Loucy (cell line): ENCODE measurements at regions not wholly inside any gene's neighbourhood (a gene's known extent, or its start where the extent isn't known, plus 50 kb on each side); places are given as distances from the start of the nearest gene placed in this dataset.

ENCODE experiments used
- H2AFZ ChIP-seq: fragments of 200-600 bp; sonication (generic); 2 replicates; pipeline ENCODE4 v1.6.0; 2016; ENCODE audit warnings: antibody characterized with exemption, mild to moderate bottlenecking, low read length, moderate library complexity
- H3F3A ChIP-seq: fragments of 200-600 bp; 2 replicates; pipeline ENCODE4 v1.6.0; 2016; ENCODE audit warnings: antibody characterized with exemption, low read depth, mild to moderate bottlenecking
- H3K27me3 ChIP-seq: fragments of 200-600 bp; sonication (generic); 2 replicates; pipeline ENCODE4 v1.6.1; 2014; ENCODE audit warnings: low read length, mild to moderate bottlenecking; ENCODE audit not compliant: insufficient read depth, poor library complexity, severe bottlenecking
- H3K36me3 ChIP-seq: fragments of 200-600 bp; sonication (generic); 2 replicates; pipeline ENCODE4 v1.6.1; 2016; ENCODE audit warnings: low read length; ENCODE audit not compliant: insufficient read depth
- H3K4me1 ChIP-seq: fragments of 200-600 bp; sonication (generic); 2 replicates; pipeline ENCODE4 v1.5.1; 2014; ENCODE audit warnings: low read length, mild to moderate bottlenecking; ENCODE audit not compliant: insufficient read depth, poor library complexity, severe bottlenecking
- H3K4me2 ChIP-seq: fragments of 200-600 bp; sonication (generic); 2 replicates; pipeline ENCODE4 v1.6.0; 2014; ENCODE audit warnings: antibody characterized with exemption, low read length, low read depth, mild to moderate bottlenecking; ENCODE audit not compliant: poor library complexity, severe bottlenecking
- H3K4me3 ChIP-seq: fragments of 200-600 bp; sonication (generic); 2 replicates; pipeline ENCODE4 v1.5.1; 2014; ENCODE audit warnings: low read length, mild to moderate bottlenecking, mixed read lengths; ENCODE audit not compliant: poor library complexity, severe bottlenecking
- H3K79me2 ChIP-seq: fragments of 200-600 bp; sonication (generic); 2 replicates; pipeline ENCODE4 v1.6.1; 2014; ENCODE audit warnings: low read length; ENCODE audit not compliant: insufficient read depth
- H3K9ac ChIP-seq: fragments of 200-600 bp; sonication (generic); 2 replicates; pipeline ENCODE4 v1.6.0; 2014; ENCODE audit warnings: mild to moderate bottlenecking, low read depth, low read length, moderate library complexity; ENCODE audit not compliant: poor library complexity, severe bottlenecking
- H3K9me2 ChIP-seq: fragments of 200-600 bp; sonication (generic); replicated peaks from 2 replicates; pipeline ENCODE4 v1.6.1; 2016; ENCODE audit warnings: low read depth, low read length, mixed read lengths
- H3K9me3 ChIP-seq: fragments of 200-600 bp; sonication (generic); 2 replicates; pipeline ENCODE4 v1.6.1; 2014; ENCODE audit warnings: mild to moderate bottlenecking, antibody characterized with exemption, low read length, low read depth; ENCODE audit not compliant: insufficient read depth
- H4K20me1 ChIP-seq: fragments of 200-600 bp; sonication (generic); 2 replicates; pipeline ENCODE4 v1.6.0; 2014; ENCODE audit warnings: antibody characterized with exemption, low read length, mild to moderate bottlenecking; ENCODE audit not compliant: insufficient read depth, poor library complexity, severe bottlenecking
- CTCF ChIP-seq: fragments of 200-600 bp; sonication (generic); conservative IDR thresholded peaks from 2 replicates; pipeline ENCODE4 v1.5.1; 2014; ENCODE audit warnings: mild to moderate bottlenecking, antibody characterized with exemption, low read length
- EZH2phosphoT487 ChIP-seq: fragments of 200-600 bp; IDR thresholded peaks from 2 replicates; pipeline ENCODE4 v1.6.1; 2018; ENCODE audit warnings: antibody characterized with exemption, mild to moderate bottlenecking, moderate library complexity, borderline replicate concordance

GRCh38 chr11:30089921-30090320 lies 73.1 kb upstream of the KCNA4 start:
- Histone ChIP-seq H3K9me3 (no peaks in the 10 kb centered on the region), H3K9ac (no peak overlapping the region), H3K36me3 (no peaks in the 10 kb centered on the region), H4K20me1 (no peaks in the 10 kb centered on the region), H3K4me3 (no peak overlapping the region), H2AFZ (no peak overlapping the region), H3K27me3 (no peaks in the 10 kb centered on the region), H3K79me2 (no peaks in the 10 kb centered on the region), H3K9me2 (no peaks in the 10 kb centered on the region), H3F3A (no peaks in the 10 kb centered on the region), H3K4me2 (no peak overlapping the region), H3K4me1 (no peaks in the 10 kb centered on the region)
- TF ChIP-seq EZH2phosphoT487: no peak

- H4K20me1 ChIP-seq: no peaks in the 10 kb centered on the region
- TF ChIP-seq CTCF: no peak
- TF ChIP-seq EZH2phosphoT487: no peak
- no peaks in the 10 kb centered on the region for H3K79me2 ChIP-seq
- H2AFZ ChIP-seq: no peak overlapping the region
- no peak overlapping the region for H3K9ac ChIP-seq
- H3K4me2 ChIP-seq: no peak overlapping the region
- no peaks in the 10 kb centered on the region for H3K4me1 ChIP-seq
- H3K36me3 ChIP-seq: no peaks in the 10 kb centered on the region
- no peak overlapping the region for H3K4me3 ChIP-seq
- no peaks in the 10 kb centered on the region for H3K9me2 ChIP-seq
- H3K27me3 ChIP-seq: no peaks in the 10 kb centered on the region
- no peaks in the 10 kb centered on the region for H3F3A ChIP-seq
- no peaks in the 10 kb centered on the region for H3K9me3 ChIP-seq
Measured at GRCh38 chr11:30091246-30091645, 74.4 kb upstream of the KCNA4 start.

- TF ChIP-seq EZH2phosphoT487 (no peak), CTCF (no peak)
Measured at GRCh38 chr11:30091737-30092136, 74.9 kb upstream of the KCNA4 start.

GRCh38 chr11:30092518-30092917 lies 75.7 kb upstream of the KCNA4 start:
- H3F3A ChIP-seq: no peaks in the 10 kb centered on the region
- no peaks in the 10 kb centered on the region for H4K20me1 ChIP-seq
- no peaks in the 10 kb centered on the region for H3K27me3 ChIP-seq
- H3K9ac ChIP-seq: no peak overlapping the region
- H3K4me2 ChIP-seq: no peak overlapping the region
- no peaks in the 10 kb centered on the region for H3K79me2 ChIP-seq
- TF ChIP-seq EZH2phosphoT487: no peak
- no peak for TF ChIP-seq CTCF
- no peak overlapping the region for H2AFZ ChIP-seq
- no peaks in the 10 kb centered on the region for H3K9me3 ChIP-seq
- H3K4me1 ChIP-seq: no peaks in the 10 kb centered on the region
- H3K36me3 ChIP-seq: no peaks in the 10 kb centered on the region
- no peaks in the 10 kb centered on the region for H3K9me2 ChIP-seq
- no peak overlapping the region for H3K4me3 ChIP-seq

More at GRCh38 chr11:30091737-30092136, 74.9 kb upstream of the KCNA4 start:
- Histone ChIP-seq H3K36me3 (no peaks in the 10 kb centered on the region), H3K79me2 (no peaks in the 10 kb centered on the region), H3K9me3 (no peaks in the 10 kb centered on the region), H3K9me2 (no peaks in the 10 kb centered on the region), H3K4me2 (no peak overlapping the region), H3F3A (no peaks in the 10 kb centered on the region), H3K4me1 (no peaks in the 10 kb centered on the region), H3K27me3 (no peaks in the 10 kb centered on the region), H4K20me1 (no peaks in the 10 kb centered on the region), H3K4me3 (no peak overlapping the region), H3K9ac (no peak overlapping the region), H2AFZ (no peak overlapping the region)
